Hepatocyte (in vitro differentiated cells): ENCODE measurements at regions not wholly inside any gene's neighbourhood (a gene's known extent, or its start where the extent isn't known, plus 50 kb on each side); places are given as distances from the start of the nearest gene placed in this dataset.
A peak's percentile ranks its signal among the peaks of the same experiment; 100 is the strongest.

Experiments
- DNase-seq: peaks from one replicate; pipeline ENCODE4 v3.0.0-alpha.2; 2016; ENCODE audit warnings: low spot score
- H2AFZ ChIP-seq: fragments of 200-600 bp; sonication (generic); 2 replicates; pipeline ENCODE4 v1.6.0; 2016; ENCODE audit warnings: antibody characterized with exemption, mild to moderate bottlenecking
- H3K27ac ChIP-seq: fragments of 200-600 bp; sonication (generic); 2 replicates; pipeline ENCODE4 v1.5.1; 2016; ENCODE audit warnings: mild to moderate bottlenecking
- H3K27me3 ChIP-seq: fragments of 200-600 bp; sonication (generic); 2 replicates; pipeline ENCODE4 v1.6.1; 2016
- H3K36me3 ChIP-seq: fragments of 200-600 bp; sonication (generic); replicated peaks from 2 replicates; pipeline ENCODE4 v1.5.1; 2016; ENCODE audit warnings: low read depth; ENCODE audit not compliant: insufficient read depth
- H3K4me1 ChIP-seq: fragments of 200-600 bp; sonication (generic); 2 replicates; pipeline ENCODE4 v1.5.1; 2016; ENCODE audit warnings: mild to moderate bottlenecking, moderate library complexity; ENCODE audit not compliant: insufficient read depth
- H3K4me2 ChIP-seq: fragments of 200-600 bp; sonication (generic); 2 replicates; pipeline ENCODE4 v1.6.0; 2016
- H3K4me3 ChIP-seq: fragments of 200-600 bp; sonication (generic); 2 replicates; pipeline ENCODE4 v1.5.1; 2016; ENCODE audit warnings: mild to moderate bottlenecking
- H3K79me2 ChIP-seq: fragments of 200-600 bp; sonication (generic); 2 replicates; pipeline ENCODE4 v1.6.0; 2017; ENCODE audit warnings: mild to moderate bottlenecking
- H3K9me2 ChIP-seq: fragments of 200-600 bp; sonication (generic); replicated peaks from 2 replicates; pipeline ENCODE4 v1.6.0; 2017; ENCODE audit warnings: mild to moderate bottlenecking; ENCODE audit not compliant: insufficient read depth
- H3K9me3 ChIP-seq: fragments of 200-600 bp; sonication (generic); 2 replicates; pipeline ENCODE4 v1.5.1; 2016; ENCODE audit warnings: low read depth, mild to moderate bottlenecking
- H4K20me1 ChIP-seq: fragments of 200-600 bp; sonication (generic); 2 replicates; pipeline ENCODE4 v1.6.0; 2016; ENCODE audit warnings: mild to moderate bottlenecking; ENCODE audit not compliant: insufficient read depth, poor library complexity, severe bottlenecking
- CTCF ChIP-seq: fragments of 200-600 bp; sonication (generic); IDR thresholded peaks from 2 replicates; pipeline ENCODE4 v1.5.1; 2016; ENCODE audit warnings: antibody characterized with exemption, mild to moderate bottlenecking; ENCODE audit not compliant: poor library complexity
- EZH2 ChIP-seq: fragments of 200-600 bp; sonication (generic); IDR thresholded peaks from 2 replicates; pipeline ENCODE4 v1.6.1; 2016; ENCODE audit warnings: antibody characterized with exemption, mild to moderate bottlenecking, borderline replicate concordance
- EZH2phosphoT487 ChIP-seq: fragments of 200-600 bp; sonication (generic); IDR thresholded peaks from one replicate; pipeline ENCODE4 v1.6.1; 2018; ENCODE audit warnings: antibody characterized with exemption, mild to moderate bottlenecking, low read depth, moderate library complexity; ENCODE audit not compliant: unreplicated experiment, severe bottlenecking
- whole genome bisulfite sequencing: methylation state at CpG from one replicate; pipeline ENCODE4 v1.1.6; 2016; ENCODE audit warnings: low lambda C conversion rate; ENCODE audit errors: missing lambda C conversion rate; 5-methylcytosine and 5-hydroxymethylcytosine counted together

- 77% methylated on average over 5 of the region's 5 CpGs for WGBS
- Histone ChIP-seq H3K79me2 (no peaks in the 10 kb centered on the region), H3K4me3 (no peak overlapping the region), H3K27ac (no peak overlapping the region), H3K27me3 (no peaks in the 10 kb centered on the region), H3K36me3 (no peaks in the 10 kb centered on the region), H3K9me2 (no peaks in the 10 kb centered on the region), H2AFZ (no peak overlapping the region), H3K4me1 (no peaks in the 10 kb centered on the region), H4K20me1 (no peaks in the 10 kb centered on the region), H3K4me2 (no peak overlapping the region), H3K9me3 (no peaks in the 10 kb centered on the region)
- DNase-seq = no peak
- no peak for TF ChIP-seq EZH2phosphoT487
- no peak for TF ChIP-seq CTCF
- TF ChIP-seq EZH2 = no peak
These were observed 1042.1 kb upstream of the LCORL start for GRCh38 chr4:19063662-19064061.

GRCh38 chr4:19054916-19055315 is 1033.4 kb upstream of the LCORL start:
- H3K9me2 ChIP-seq = no peaks in the 10 kb centered on the region
- no peak for DNase-seq
- no peak overlapping the region for H3K4me2 ChIP-seq
- H4K20me1 ChIP-seq = no peaks in the 10 kb centered on the region
- no peak for TF ChIP-seq CTCF
- TF ChIP-seq EZH2phosphoT487 = no peak
- no peak for TF ChIP-seq EZH2
- H3K9me3 ChIP-seq = no peaks in the 10 kb centered on the region
- H3K4me1 ChIP-seq = no peaks in the 10 kb centered on the region
- H3K27me3 ChIP-seq = no peaks in the 10 kb centered on the region
- no peaks in the 10 kb centered on the region for H3K79me2 ChIP-seq
- no peaks in the 10 kb centered on the region for H3K36me3 ChIP-seq
- WGBS = 80% methylated on average over 1 of the region's 1 CpG
- no peak overlapping the region for H2AFZ ChIP-seq
- H3K27ac ChIP-seq = no peak overlapping the region
- no peak overlapping the region for H3K4me3 ChIP-seq

GRCh38 chr4:19051831-19052230 is 1030.3 kb upstream of the LCORL start:
- H2AFZ ChIP-seq = no peak overlapping the region

More at GRCh38 chr4:19051831-19052230, 1030.3 kb upstream of the LCORL start:
- Histone ChIP-seq H3K79me2 (no peaks in the 10 kb centered on the region), H4K20me1 (no peaks in the 10 kb centered on the region), H3K27ac (peak overlapping the region; percentile 3), H3K4me1 (no peaks in the 10 kb centered on the region), H3K4me3 (no peak overlapping the region), H3K4me2 (peak overlapping the region; percentile 41), H3K9me3 (no peaks in the 10 kb centered on the region), H3K36me3 (no peaks in the 10 kb centered on the region), H3K27me3 (no peaks in the 10 kb centered on the region), H3K9me2 (no peaks in the 10 kb centered on the region)
- 42% methylated on average over 5 of the region's 5 CpGs for WGBS
- TF ChIP-seq EZH2 = no peak
- TF ChIP-seq EZH2phosphoT487 = no peak
- TF ChIP-seq CTCF = no peak
- no peak for DNase-seq
